Choroid plexus epithelial cell (primary cell): ENCODE measurements at regions not wholly inside any gene's neighbourhood (a gene's known extent, or its start where the extent isn't known, plus 50 kb on each side); places are given as distances from the start of the nearest gene placed in this dataset.
A peak's percentile ranks its signal among the peaks of the same experiment; 100 is the strongest.

ENCODE experiments used
- DNase-seq: peaks from one replicate; pipeline ENCODE4 v3.0.0-alpha.2; 2010; ENCODE audit warnings: low read depth
- H3K4me3 ChIP-seq: 2 replicates; pipeline ENCODE4 v1.5.1; 2011; ENCODE audit warnings: low read depth, mild to moderate bottlenecking, control low read depth, low read length, moderate library complexity
- CTCF ChIP-seq: conservative IDR thresholded peaks from 2 replicates; pipeline ENCODE4 v1.5.1; 2011; ENCODE audit warnings: low read depth, mild to moderate bottlenecking, control low read depth, inconsistent platforms, low read length, moderate library complexity

- no peak for TF ChIP-seq CTCF
- H3K4me3 ChIP-seq = no peak overlapping the region
Measured at GRCh38 chr9:129335464-129336129, 157.5 kb upstream of the IER5L start.

DNA sequence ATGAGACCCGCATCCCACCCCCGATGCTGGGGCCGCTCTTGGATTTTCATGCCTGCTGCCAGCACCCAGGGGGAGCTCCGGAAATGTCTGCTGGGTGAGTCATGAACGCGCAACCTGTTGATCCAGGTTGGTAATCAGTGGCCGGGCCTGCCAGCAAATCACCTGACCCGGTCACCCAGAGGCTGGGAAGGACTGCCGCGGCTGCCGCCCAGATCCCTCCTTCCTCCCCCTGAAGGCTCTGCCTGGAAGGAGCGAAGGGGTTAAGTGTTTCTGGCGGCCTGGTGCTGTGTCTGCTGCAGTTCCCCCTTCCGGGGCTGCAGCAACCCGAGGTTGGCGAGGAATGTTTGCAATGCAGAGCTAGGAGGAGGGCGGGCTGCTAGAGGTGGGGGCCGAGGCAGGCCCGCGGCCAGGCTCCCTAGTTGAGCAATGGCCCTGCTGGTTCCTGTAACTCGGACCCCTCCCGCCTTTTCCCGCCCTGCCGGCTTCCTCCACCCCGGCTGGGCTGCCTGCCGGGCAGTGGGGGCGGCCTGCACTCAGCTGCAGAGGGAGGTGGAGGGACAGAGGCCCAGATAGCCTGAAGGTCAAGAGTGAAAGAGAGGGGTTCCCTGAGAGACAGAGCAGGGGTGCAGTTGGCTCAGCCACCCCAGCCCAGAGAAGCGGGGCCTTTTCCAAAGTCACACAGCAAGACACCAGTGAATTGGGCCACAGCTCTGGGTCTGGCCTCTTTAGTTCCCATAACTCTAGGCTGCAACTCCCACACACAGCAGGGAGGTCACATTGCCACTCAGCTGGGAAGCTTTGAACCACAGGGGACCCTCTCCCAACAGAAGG lies 156.3 kb upstream of the IER5L start:
- DNase-seq = peak; percentile 99
- TF ChIP-seq CTCF = peak; percentile 6
- H3K4me3 ChIP-seq = no peak overlapping the region

More at GRCh38 chr9:129335464-129336129, 157.5 kb upstream of the IER5L start:
- no peak for DNase-seq

DNA sequence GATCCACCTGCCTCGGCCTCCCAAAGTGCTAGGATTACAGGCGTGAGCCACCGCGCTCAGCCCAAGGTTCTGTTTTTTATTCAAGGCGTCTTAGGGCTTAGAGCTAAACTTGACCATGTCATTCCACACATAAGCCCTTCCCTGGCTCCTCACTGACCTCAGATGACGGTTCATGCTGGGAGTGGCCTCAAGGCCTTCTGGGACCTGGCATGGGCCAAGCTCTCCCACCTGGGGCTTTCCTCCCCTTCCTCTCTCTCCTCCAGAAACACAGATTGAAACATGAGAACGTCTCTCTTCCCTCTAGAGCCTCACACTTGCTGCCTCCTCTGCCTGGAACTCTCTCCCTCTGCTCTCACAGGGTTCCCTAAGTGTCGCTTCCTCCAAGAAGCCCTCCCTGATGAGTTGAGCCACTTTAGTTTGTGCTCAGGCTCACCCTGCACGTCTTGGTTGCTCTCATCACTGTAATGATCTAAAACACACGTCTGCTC lies 155.6 kb upstream of the IER5L start:
- TF ChIP-seq CTCF = no peak
- no peak for DNase-seq
- H3K4me3 ChIP-seq = no peak overlapping the region

DNA sequence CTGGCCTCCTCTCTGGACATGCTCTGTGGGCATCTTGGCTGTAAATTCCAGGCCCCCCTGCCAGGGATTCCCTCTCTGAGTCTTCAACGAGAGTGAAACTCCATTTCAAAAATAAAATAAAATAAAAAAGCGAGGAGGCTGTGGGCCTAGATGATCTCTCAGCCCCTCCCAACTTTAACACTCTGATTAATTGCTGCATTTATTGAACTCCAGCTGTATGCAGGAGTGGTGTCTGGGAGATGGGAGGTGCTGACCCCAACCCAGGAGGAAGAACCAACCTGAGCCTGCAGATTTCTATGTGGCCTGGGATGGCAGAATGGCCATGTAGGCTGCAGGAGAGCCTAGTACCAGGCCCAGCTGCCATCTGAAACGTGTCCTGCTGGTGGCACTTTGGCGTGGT lies 154.5 kb upstream of the IER5L start:
- no peak for TF ChIP-seq CTCF
- H3K4me3 ChIP-seq = no peak overlapping the region
- DNase-seq = no peak

DNA sequence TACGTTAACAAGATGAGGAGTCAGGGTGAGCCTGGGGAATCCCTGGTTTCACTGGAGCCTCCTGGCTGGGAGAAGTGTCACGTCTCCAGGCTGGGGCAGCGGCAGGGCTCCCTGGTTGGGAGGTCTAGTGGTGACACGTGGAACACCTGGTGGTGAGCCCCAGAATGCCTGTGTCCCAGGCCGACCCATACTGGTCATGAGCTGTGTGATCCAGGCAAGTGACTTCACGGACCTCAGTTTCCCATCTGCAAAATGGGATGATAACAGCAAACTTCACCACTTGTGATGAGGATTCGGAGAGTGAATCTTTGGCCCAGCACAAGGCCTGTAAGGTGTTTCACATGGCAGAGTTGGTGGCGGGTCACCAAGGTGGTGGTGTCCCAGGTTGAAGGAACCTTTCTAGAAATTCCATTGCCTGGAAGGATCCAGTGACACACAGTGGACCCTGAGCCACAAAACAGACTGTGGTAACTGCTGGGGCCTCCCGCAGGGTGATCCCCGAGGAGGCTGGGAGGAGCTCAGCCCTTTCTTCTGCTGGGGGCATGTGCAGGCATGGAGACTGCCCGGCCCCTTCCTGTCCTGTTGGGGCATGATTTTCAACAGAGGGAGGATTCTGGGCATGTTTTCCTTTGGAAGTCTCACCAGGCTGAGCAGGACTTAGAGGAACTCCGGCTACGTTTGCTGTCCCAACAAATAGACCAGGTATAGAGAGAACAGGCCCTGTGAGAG lies 153.9 kb upstream of the IER5L start:
- DNase-seq = no peak
- no peak for TF ChIP-seq CTCF
- no peak overlapping the region for H3K4me3 ChIP-seq

- DNase-seq = no peak
- no peak for TF ChIP-seq CTCF
- no peak overlapping the region for H3K4me3 ChIP-seq
Measured at GRCh38 chr9:129331493-129331765, 153.4 kb upstream of the IER5L start.
